ENCODE measurements at regions not wholly inside any gene's neighbourhood (a gene's known extent, or its start where the extent isn't known, plus 50 kb on each side); places are given as distances from the start of the nearest gene placed in this dataset.
"Not testable (repeated sequence)": the region's sequence is repeated elsewhere in the genome, so short reads cannot be mapped to it uniquely, and the experiment has no call there.

DNA sequence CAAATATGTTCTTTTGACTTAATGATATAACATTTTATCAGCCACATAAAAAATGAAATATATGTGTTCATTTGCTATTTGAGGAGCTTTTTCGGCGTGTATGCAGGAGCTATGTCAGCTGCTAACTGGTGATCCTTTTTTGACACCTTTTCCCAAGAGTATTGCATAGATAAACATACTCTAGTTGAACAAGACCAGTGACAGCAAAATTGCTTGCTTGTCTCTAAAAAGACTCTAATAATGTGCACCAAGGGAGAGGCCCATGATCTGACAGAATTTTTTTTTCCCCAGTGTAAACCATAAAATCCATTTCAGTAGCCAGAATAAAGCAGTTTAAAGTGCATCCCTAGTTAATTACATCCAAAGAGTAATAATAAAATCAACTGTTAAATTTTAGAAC lies 103.6 kb upstream of the BARHL2 start:
- no peak overlapping the region for H3K9ac ChIP-seq

DNA sequence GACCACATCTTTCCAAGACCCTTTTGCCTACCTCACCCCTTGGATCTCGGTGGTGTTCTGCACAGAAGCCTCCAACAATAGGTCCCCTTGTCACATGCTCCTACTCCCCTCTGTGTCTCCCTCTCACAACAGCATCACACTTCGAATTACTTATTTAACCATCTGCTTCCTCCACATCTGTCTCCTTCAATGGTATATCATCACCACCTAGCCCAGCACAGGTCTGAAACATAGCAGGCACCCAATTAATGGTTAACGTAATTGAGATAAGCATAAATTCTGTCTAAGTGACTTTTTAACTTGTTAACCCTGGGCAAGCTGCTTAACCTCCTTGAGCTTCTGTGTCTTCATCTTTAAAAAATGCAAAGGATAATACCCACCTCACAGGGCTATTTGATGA lies 100.3 kb upstream of the BARHL2 start:
- Mint-ChIP-seq H3K9me3 (no peaks in the 10 kb centered on the region), H3K27me3 (ENCODE audit: insufficient read depth, low read depth) (no peaks in the 10 kb centered on the region), H3K36me3 (peaks cover 4% of the 10 kb centered on the region), H3K4me1 (no peaks in the 10 kb centered on the region), H3K27ac (no peak overlapping the region), H3K4me3 (no peak overlapping the region)
- H4K20me1 ChIP-seq (ENCODE audit: low read depth), result no peaks in the 10 kb centered on the region
- TF ChIP-seq EZH2 (IDR thresholded peaks at IDR 0.05) (no peak), EZH2phosphoT487 (IDR thresholded peaks at IDR 0.05) (no peak)
- TF ChIP-seq, protein P1, sequence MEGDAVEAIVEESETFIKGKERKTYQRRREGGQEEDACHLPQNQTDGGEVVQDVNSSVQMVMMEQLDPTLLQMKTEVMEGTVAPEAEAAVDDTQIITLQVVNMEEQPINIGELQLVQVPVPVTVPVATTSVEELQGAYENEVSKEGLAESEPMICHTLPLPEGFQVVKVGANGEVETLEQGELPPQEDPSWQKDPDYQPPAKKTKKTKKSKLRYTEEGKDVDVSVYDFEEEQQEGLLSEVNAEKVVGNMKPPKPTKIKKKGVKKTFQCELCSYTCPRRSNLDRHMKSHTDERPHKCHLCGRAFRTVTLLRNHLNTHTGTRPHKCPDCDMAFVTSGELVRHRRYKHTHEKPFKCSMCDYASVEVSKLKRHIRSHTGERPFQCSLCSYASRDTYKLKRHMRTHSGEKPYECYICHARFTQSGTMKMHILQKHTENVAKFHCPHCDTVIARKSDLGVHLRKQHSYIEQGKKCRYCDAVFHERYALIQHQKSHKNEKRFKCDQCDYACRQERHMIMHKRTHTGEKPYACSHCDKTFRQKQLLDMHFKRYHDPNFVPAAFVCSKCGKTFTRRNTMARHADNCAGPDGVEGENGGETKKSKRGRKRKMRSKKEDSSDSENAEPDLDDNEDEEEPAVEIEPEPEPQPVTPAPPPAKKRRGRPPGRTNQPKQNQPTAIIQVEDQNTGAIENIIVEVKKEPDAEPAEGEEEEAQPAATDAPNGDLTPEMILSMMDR (IDR thresholded peaks at IDR 0.05), result no peak
- no peaks in the 10 kb centered on the region for H3K27me3 ChIP-seq
- no peak overlapping the region for H2AFZ ChIP-seq (replicated peaks)
- no peaks in the 10 kb centered on the region for H3K9me3 ChIP-seq (ENCODE audit: low read depth)
- H3K4me1 ChIP-seq, result no peaks in the 10 kb centered on the region
- H3K79me2 ChIP-seq (ENCODE audit: low read depth), result no peaks in the 10 kb centered on the region
- H3K4me2 ChIP-seq, result no peak overlapping the region
- no peak overlapping the region for H3K9ac ChIP-seq
- H3K36me3 ChIP-seq, result no peaks in the 10 kb centered on the region
- no peak for DNase-seq (ENCODE audit: low spot score)
- H3K4me3 ChIP-seq, result no peak overlapping the region
- no peaks in the 10 kb centered on the region for H3F3A ChIP-seq (ENCODE audit: low read depth)
- H3K27ac ChIP-seq, result no peak overlapping the region

More for the DNA sequence above, 103.6 kb upstream of the BARHL2 start:
- Histone ChIP-seq H3K9me3 (ENCODE audit: low read depth) (no peaks in the 10 kb centered on the region), H3K27me3 (peaks cover 15% of the 10 kb centered on the region), H4K20me1 (ENCODE audit: low read depth) (no peaks in the 10 kb centered on the region), H3K4me1 (no peaks in the 10 kb centered on the region), H3K4me2 (no peak overlapping the region), H3K27ac (no peak overlapping the region), H2AFZ (replicated peaks) (no peak overlapping the region), H3K36me3 (no peaks in the 10 kb centered on the region), H3F3A (ENCODE audit: low read depth) (no peaks in the 10 kb centered on the region), H3K4me3 (no peak overlapping the region), H3K79me2 (ENCODE audit: low read depth) (no peaks in the 10 kb centered on the region)
- H3K9me3 Mint-ChIP-seq, result no peaks in the 10 kb centered on the region
- peaks cover 4% of the 10 kb centered on the region for H3K27me3 Mint-ChIP-seq (ENCODE audit: insufficient read depth, low read depth)
- peaks cover 4% of the 10 kb centered on the region for H3K36me3 Mint-ChIP-seq
- no peak for TF ChIP-seq EZH2 (IDR thresholded peaks at IDR 0.05)
- TF ChIP-seq EZH2phosphoT487 (IDR thresholded peaks at IDR 0.05), result no peak
- TF ChIP-seq, protein P1 (IDR thresholded peaks at IDR 0.05), result no peak
- no peak overlapping the region for H3K4me3 Mint-ChIP-seq
- no peaks in the 10 kb centered on the region for H3K4me1 Mint-ChIP-seq
- no peak for DNase-seq (ENCODE audit: low spot score)
- no peak overlapping the region for H3K27ac Mint-ChIP-seq

DNA sequence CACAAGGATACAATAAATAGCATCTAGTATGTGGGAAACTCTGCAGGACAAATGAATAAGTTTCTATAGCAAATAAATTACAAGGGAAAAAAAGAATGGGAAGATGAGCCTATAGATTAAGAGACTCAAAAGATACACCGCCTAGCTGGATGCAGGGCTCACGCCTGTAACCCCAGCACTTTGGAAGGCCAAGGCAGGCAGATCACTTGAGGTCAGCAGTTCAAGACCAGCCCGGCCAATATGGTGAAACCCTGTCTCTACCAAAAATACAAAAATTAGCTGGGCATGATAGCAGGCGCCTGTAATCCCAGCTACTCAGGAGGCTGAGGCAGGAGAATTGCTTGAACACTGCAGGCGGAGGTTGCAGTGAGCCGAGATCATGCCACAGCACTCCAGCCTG lies 95.1 kb upstream of the BARHL2 start:
- not testable (repeated sequence) for DNase-seq (ENCODE audit: low spot score); H3K27ac Mint-ChIP-seq; H3K9me3 Mint-ChIP-seq; H3K4me3 Mint-ChIP-seq; H3K27ac ChIP-seq; H3K4me1 Mint-ChIP-seq; H3K4me1 ChIP-seq; H3K36me3 ChIP-seq; H2AFZ ChIP-seq (replicated peaks); H3K9me3 ChIP-seq (ENCODE audit: low read depth); H3K79me2 ChIP-seq (ENCODE audit: low read depth); H4K20me1 ChIP-seq (ENCODE audit: low read depth); H3K9ac ChIP-seq; H3K27me3 ChIP-seq; H3K4me2 ChIP-seq; H3K4me3 ChIP-seq; H3F3A ChIP-seq (ENCODE audit: low read depth); H3K27me3 Mint-ChIP-seq (ENCODE audit: insufficient read depth, low read depth)
- H3K36me3 Mint-ChIP-seq, result peaks cover 14% of the 10 kb centered on the region

DNA sequence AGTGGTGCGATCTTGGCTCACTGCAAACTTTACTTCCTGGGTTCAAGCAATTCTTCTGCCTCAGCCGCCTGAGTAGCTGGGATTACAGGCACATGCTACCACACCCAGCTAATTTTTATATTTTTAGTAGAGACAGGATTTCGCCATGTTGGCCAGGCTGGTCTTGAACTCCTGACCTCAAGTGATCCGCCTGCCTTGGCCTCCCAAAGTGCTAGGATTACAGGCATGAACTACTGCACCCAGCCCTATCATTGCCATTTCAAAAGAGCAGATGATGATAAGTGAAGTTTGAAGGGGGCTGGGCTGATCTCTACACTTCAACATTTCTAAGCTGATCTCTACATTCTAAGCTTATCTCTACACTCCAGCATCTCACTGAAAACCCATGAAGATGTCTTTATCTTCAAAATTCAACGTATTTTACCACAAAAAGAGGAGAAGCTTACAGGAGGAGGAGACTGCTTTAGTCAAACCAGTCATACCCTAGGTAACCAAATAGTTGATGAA lies 94.4 kb upstream of the BARHL2 start:
- not testable (repeated sequence) for H3K79me2 ChIP-seq (ENCODE audit: low read depth); H3K27me3 Mint-ChIP-seq (ENCODE audit: insufficient read depth, low read depth); H3K9me3 Mint-ChIP-seq; H3K4me2 ChIP-seq; H3K27me3 ChIP-seq; H3K4me3 ChIP-seq; H3K4me3 Mint-ChIP-seq; H3K4me1 ChIP-seq; H3F3A ChIP-seq (ENCODE audit: low read depth); H2AFZ ChIP-seq (replicated peaks); H3K9ac ChIP-seq; H3K9me3 ChIP-seq (ENCODE audit: low read depth); H3K27ac Mint-ChIP-seq; H3K36me3 ChIP-seq; H3K4me1 Mint-ChIP-seq; DNase-seq (ENCODE audit: low spot score); H4K20me1 ChIP-seq (ENCODE audit: low read depth); H3K27ac ChIP-seq
- peaks cover 14% of the 10 kb centered on the region for H3K36me3 Mint-ChIP-seq
